GM12878 (cell line): ENCODE measurements at regions not wholly inside any gene's neighbourhood (a gene's known extent, or its start where the extent isn't known, plus 50 kb on each side); places are given as distances from the start of the nearest gene placed in this dataset.
"Not testable (repeated sequence)": the region's sequence is repeated elsewhere in the genome, so short reads cannot be mapped to it uniquely, and the experiment has no call there.

ENCODE experiments used
- ATAC-seq: fragments of 200-7000 bp; cut with Tn5 transposase; 3 replicates; pipeline ENCODE4 v1.9.1; 2020; ENCODE audit warnings: mild to moderate bottlenecking, moderate library complexity
- BruUV-seq: library from RNA; stranded (reverse); fragments of 400-500 nt; replicated peaks from 2 replicates; lab custom pipeline; 2021; lab: Mats Ljungman, UMichigan
- CTCF ChIA-PET: fragments of 300-600 bp; sonication (Branson Sonifier 250); formaldehyde crosslinking; extraction: SDS; loops from one replicate; lab custom pipeline; 2021; ENCODE audit warnings: inconsistent platforms; lab: Yijun Ruan, JAX
- POLR2A ChIA-PET: fragments of 350-600 bp; formaldehyde crosslinking; extraction: SDS; loops from one replicate; lab custom pipeline; 2021; ENCODE audit warnings: inconsistent platforms; lab: Charles Lee
- RAD21 ChIA-PET: fragments of 300-600 bp; sonication (Branson Sonifier 250); formaldehyde crosslinking; loops from one replicate; lab custom pipeline; 2023; ENCODE audit warnings: antibody characterized with exemption; ENCODE audit not compliant: unreplicated experiment; lab: Charles Lee
- SMC1A ChIA-PET: fragments of 300-600 bp; sonication (Branson Sonifier 250); formaldehyde crosslinking; loops from one replicate; lab custom pipeline; 2023; ENCODE audit not compliant: unreplicated experiment, uncharacterized antibody; lab: Charles Lee
- DNase-seq: peaks from one replicate; pipeline ENCODE4 v3.0.0-alpha.2; 2011; ENCODE audit warnings: low read depth, low spot score
- FAIRE-seq: peaks from 3 replicates; lab custom pipeline; 2011; peaks lifted over from hg19 to GRCh38; lab: Jason Lieb, UNC
- H2AFZ ChIP-seq: 2 replicates; pipeline ENCODE4 v1.6.0; 2011; ENCODE audit warnings: low read depth, low read length, control low read depth; ENCODE audit not compliant: control insufficient read depth
- H3K27ac ChIP-seq: 2 replicates; pipeline ENCODE4 v1.5.1; 2011; ENCODE audit warnings: control low read depth; ENCODE audit not compliant: control insufficient read depth, insufficient read depth
- H3K27me3 ChIP-seq, 2 experiments: replicated peaks in 1 of 2; 2 replicates each; pipeline versions ENCODE4 v1.6.0 to v1.6.1; 2011; ENCODE audit warnings: low read length in 1 of 2; ENCODE audit not compliant: control insufficient read depth in 2 of 2, insufficient read depth in 2 of 2
- H3K36me3 ChIP-seq, 2 experiments: 2 replicates each; pipeline ENCODE4 v1.5.1; 2011; ENCODE audit warnings: low read length in 1 of 2; ENCODE audit not compliant: control insufficient read depth in 2 of 2, insufficient read depth in 2 of 2
- H3K4me1 ChIP-seq: 2 replicates; pipeline ENCODE4 v1.6.1; 2011; ENCODE audit warnings: mild to moderate bottlenecking, low read length, moderate library complexity, mixed read lengths; ENCODE audit not compliant: control insufficient read depth, insufficient read depth
- H3K4me2 ChIP-seq: 2 replicates; pipeline ENCODE4 v1.6.0; 2011; ENCODE audit warnings: control low read depth; ENCODE audit not compliant: control insufficient read depth, insufficient read depth
- H3K4me3 ChIP-seq: fragments of 200-600 bp; sonication (generic); 2 replicates; pipeline ENCODE4 v1.5.1; 2016
- H3K79me2 ChIP-seq: 2 replicates; pipeline ENCODE4 v1.6.0; 2011; ENCODE audit warnings: low read length; ENCODE audit not compliant: control insufficient read depth, insufficient read depth
- H3K9ac ChIP-seq: 2 replicates; pipeline ENCODE4 v1.8.0; 2011; ENCODE audit warnings: low read length, control low read depth, mixed read lengths; ENCODE audit not compliant: control insufficient read depth, insufficient read depth
- H3K9me3 ChIP-seq: replicated peaks from 3 replicates; pipeline ENCODE4 v1.5.1; 2011; ENCODE audit warnings: mild to moderate bottlenecking, low read length; ENCODE audit not compliant: control insufficient read depth, insufficient read depth
- H4K20me1 ChIP-seq: 2 replicates; pipeline ENCODE4 v1.6.0; 2011; ENCODE audit not compliant: control insufficient read depth, insufficient read depth
- WGBS: methylation state at CpG from one replicate; pipeline ENCODE4 v1.1.6; 2016; ENCODE audit warnings: low lambda C conversion rate; ENCODE audit not compliant: insufficient replicate concordance, insufficient coverage; ENCODE audit errors: missing lambda C conversion rate; 5-methylcytosine and 5-hydroxymethylcytosine counted together
- in situ Hi-C: fragments of 300-500 bp; cut with MboI; formaldehyde crosslinking; loops from 9 replicates; pipeline ENCODE4 v1.14.3; 2018; ENCODE audit warnings: mixed read lengths
- intact Hi-C: fragments of 100-400 bp; cut with micrococcal nuclease; formaldehyde crosslinking; loops from one replicate; pipeline ENCODE4 v1.14.2; 2022; ENCODE audit not compliant: unreplicated experiment

- POLR2A ChIA-PET, H3K36me3 ChIP-seq, H3K79me2 ChIP-seq, DNase-seq, H3K4me3 ChIP-seq, H3K9ac ChIP-seq, BruUV-seq, in situ Hi-C loops, H3K4me1 ChIP-seq, intact Hi-C loops, H3K9me3 ChIP-seq, RAD21 ChIA-PET, H2AFZ ChIP-seq, H3K27ac ChIP-seq, SMC1A ChIA-PET, H3K4me2 ChIP-seq, ATAC-seq, CTCF ChIA-PET, H4K20me1 ChIP-seq, H3K27me3 ChIP-seq, FAIRE-seq: not testable (repeated sequence)
- 25% methylated on average over 15 of the region's 17 CpGs for WGBS
These were observed 116.7 kb upstream of the VOPP1 start for GRCh38 chr7:55688684-55689681.

- H3K36me3 ChIP-seq, in situ Hi-C loops, H3K4me1 ChIP-seq, H3K4me3 ChIP-seq, FAIRE-seq, BruUV-seq, ATAC-seq, POLR2A ChIA-PET, RAD21 ChIA-PET, H3K4me2 ChIP-seq, H3K27ac ChIP-seq, H4K20me1 ChIP-seq, H3K79me2 ChIP-seq, H3K9me3 ChIP-seq, H3K9ac ChIP-seq, H2AFZ ChIP-seq, H3K27me3 ChIP-seq, DNase-seq, intact Hi-C loops, SMC1A ChIA-PET, CTCF ChIA-PET: not testable (repeated sequence)
- 39% methylated on average over 3 of the region's 3 CpGs for WGBS
These were observed 116.0 kb upstream of the VOPP1 start for GRCh38 chr7:55688261-55688660.

- H3K36me3 ChIP-seq, H3K9me3 ChIP-seq, H3K27me3 ChIP-seq, RAD21 ChIA-PET, in situ Hi-C loops, BruUV-seq, ATAC-seq, H3K79me2 ChIP-seq, SMC1A ChIA-PET, intact Hi-C loops, H3K4me3 ChIP-seq, DNase-seq, CTCF ChIA-PET, H3K4me2 ChIP-seq, H3K27ac ChIP-seq, H3K9ac ChIP-seq, H2AFZ ChIP-seq, H3K4me1 ChIP-seq, POLR2A ChIA-PET, H4K20me1 ChIP-seq, FAIRE-seq: not testable (repeated sequence)
- 34% methylated on average over 2 of the region's 5 CpGs for whole genome bisulfite sequencing
These were observed 115.0 kb upstream of the VOPP1 start for GRCh38 chr7:55687252-55687651.

GRCh38 chr7:55686771-55687170 is 114.5 kb upstream of the VOPP1 start:
- H2AFZ ChIP-seq, H3K27me3 ChIP-seq, H3K4me1 ChIP-seq, RAD21 ChIA-PET, H3K27ac ChIP-seq, FAIRE-seq, CTCF ChIA-PET, DNase-seq, in situ Hi-C loops, H3K79me2 ChIP-seq, BruUV-seq, POLR2A ChIA-PET, H3K9me3 ChIP-seq, H3K9ac ChIP-seq, H3K36me3 ChIP-seq, H4K20me1 ChIP-seq, intact Hi-C loops, H3K4me3 ChIP-seq, SMC1A ChIA-PET, ATAC-seq, H3K4me2 ChIP-seq: not testable (repeated sequence)
- 40% methylated on average over 7 of the region's 7 CpGs for WGBS
